KMS-11 (cell line): ENCODE measurements at regions not wholly inside any gene's neighbourhood (a gene's known extent, or its start where the extent isn't known, plus 50 kb on each side); places are given as distances from the start of the nearest gene placed in this dataset.
"Not testable (repeated sequence)": the region's sequence is repeated elsewhere in the genome, so short reads cannot be mapped to it uniquely, and the experiment has no call there.

Source experiments
- H2AFZ ChIP-seq: fragments of 200-600 bp; sonication (generic); 2 replicates; pipeline ENCODE4 v1.6.1; 2016; ENCODE audit warnings: antibody characterized with exemption, mixed run types, low read depth
- H3K27ac ChIP-seq: fragments of 200-600 bp; sonication (generic); 2 replicates; pipeline ENCODE4 v1.6.1; 2016; ENCODE audit warnings: mild to moderate bottlenecking, mixed run types
- H3K27me3 ChIP-seq: fragments of 200-600 bp; sonication (generic); 2 replicates; pipeline ENCODE4 v1.6.1; 2017; ENCODE audit warnings: mild to moderate bottlenecking, low read depth, mixed run types, moderate library complexity; ENCODE audit not compliant: insufficient read depth
- H3K36me3 ChIP-seq: fragments of 200-600 bp; sonication (generic); 2 replicates; pipeline ENCODE4 v1.6.1; 2017; ENCODE audit warnings: mild to moderate bottlenecking, mixed run types; ENCODE audit not compliant: insufficient read depth
- H3K4me1 ChIP-seq: fragments of 200-600 bp; sonication (generic); 2 replicates; pipeline ENCODE4 v1.6.1; 2016; ENCODE audit warnings: mild to moderate bottlenecking, low read depth, mixed run types; ENCODE audit not compliant: poor library complexity, severe bottlenecking
- H3K4me2 ChIP-seq: fragments of 200-600 bp; sonication (generic); 2 replicates; pipeline ENCODE4 v1.7.0; 2016; ENCODE audit warnings: mild to moderate bottlenecking, mixed run types
- H3K4me3 ChIP-seq: fragments of 200-600 bp; sonication (generic); IDR thresholded peaks from 2 replicates; pipeline ENCODE4 v1.6.1; 2017; ENCODE audit warnings: low read depth, low read length, mixed read lengths; ENCODE audit not compliant: insufficient read depth
- H3K79me2 ChIP-seq: fragments of 200-600 bp; sonication (generic); 2 replicates; pipeline ENCODE4 v1.6.1; 2016; ENCODE audit warnings: low read depth, mixed run types; ENCODE audit not compliant: insufficient read depth
- H3K9ac ChIP-seq: fragments of 200-600 bp; sonication (generic); 2 replicates; pipeline ENCODE4 v1.6.1; 2016; ENCODE audit warnings: mild to moderate bottlenecking, mixed run types
- H4K20me1 ChIP-seq: fragments of 200-600 bp; sonication (generic); 2 replicates; pipeline ENCODE4 v1.6.1; 2016; ENCODE audit warnings: mild to moderate bottlenecking, mixed run types; ENCODE audit not compliant: insufficient read depth
- TF ChIP-seq, protein P1 (sequence below): fragments of 200-600 bp; sonication (generic); conservative IDR thresholded peaks from 2 replicates; pipeline ENCODE4 v1.6.1; 2017; ENCODE audit warnings: low read depth, mild to moderate bottlenecking, antibody characterized with exemption, low read length, moderate library complexity, mixed read lengths

DNA sequence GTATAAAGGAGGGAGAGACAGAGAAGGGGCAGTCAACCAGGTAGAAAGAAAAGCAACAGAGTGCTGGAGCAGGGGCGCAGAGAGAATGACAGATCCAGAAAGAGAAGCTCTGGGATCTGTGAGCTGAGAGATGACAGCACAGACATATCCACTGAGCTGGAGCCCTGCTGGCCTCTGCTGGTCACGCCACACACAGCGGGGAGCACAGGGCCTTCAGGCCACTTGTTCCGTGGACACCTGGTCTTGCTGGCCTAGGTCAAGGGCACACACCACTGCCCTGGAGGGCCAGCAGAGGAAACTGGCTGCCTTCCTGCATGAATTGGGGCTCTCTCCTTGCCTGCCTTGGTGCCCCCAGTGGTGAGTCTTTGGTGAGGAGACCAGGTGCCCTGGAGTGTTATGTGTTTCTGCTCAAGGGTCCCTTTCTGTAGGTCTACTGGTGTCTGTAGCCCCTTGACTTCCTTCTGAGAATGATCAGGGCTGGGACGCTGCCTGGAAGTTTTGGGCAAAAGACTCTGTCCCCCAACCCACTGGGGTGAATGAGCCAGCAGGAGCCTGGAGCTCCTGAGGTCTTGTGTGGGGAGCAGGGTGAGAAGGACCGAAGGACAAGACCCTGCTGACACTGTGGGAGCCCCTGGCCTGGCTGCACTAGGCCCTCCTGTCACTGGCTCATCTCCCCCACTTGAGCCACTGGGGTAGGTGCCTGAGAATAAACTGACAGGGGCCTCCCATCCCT lies 59.2 kb upstream of the ADAMTS2 start:
- no peaks in the 10 kb centered on the region for H3K4me1 ChIP-seq
- H3K4me3 ChIP-seq, result no peak overlapping the region
- H3K9ac ChIP-seq, result no peak overlapping the region
- no peak overlapping the region for H2AFZ ChIP-seq
- H3K4me2 ChIP-seq, result no peak overlapping the region
- H3K79me2 ChIP-seq, result no peaks in the 10 kb centered on the region
- TF ChIP-seq, protein P1, sequence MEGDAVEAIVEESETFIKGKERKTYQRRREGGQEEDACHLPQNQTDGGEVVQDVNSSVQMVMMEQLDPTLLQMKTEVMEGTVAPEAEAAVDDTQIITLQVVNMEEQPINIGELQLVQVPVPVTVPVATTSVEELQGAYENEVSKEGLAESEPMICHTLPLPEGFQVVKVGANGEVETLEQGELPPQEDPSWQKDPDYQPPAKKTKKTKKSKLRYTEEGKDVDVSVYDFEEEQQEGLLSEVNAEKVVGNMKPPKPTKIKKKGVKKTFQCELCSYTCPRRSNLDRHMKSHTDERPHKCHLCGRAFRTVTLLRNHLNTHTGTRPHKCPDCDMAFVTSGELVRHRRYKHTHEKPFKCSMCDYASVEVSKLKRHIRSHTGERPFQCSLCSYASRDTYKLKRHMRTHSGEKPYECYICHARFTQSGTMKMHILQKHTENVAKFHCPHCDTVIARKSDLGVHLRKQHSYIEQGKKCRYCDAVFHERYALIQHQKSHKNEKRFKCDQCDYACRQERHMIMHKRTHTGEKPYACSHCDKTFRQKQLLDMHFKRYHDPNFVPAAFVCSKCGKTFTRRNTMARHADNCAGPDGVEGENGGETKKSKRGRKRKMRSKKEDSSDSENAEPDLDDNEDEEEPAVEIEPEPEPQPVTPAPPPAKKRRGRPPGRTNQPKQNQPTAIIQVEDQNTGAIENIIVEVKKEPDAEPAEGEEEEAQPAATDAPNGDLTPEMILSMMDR, result no peak
- H3K36me3 ChIP-seq, result no peaks in the 10 kb centered on the region
- no peaks in the 10 kb centered on the region for H4K20me1 ChIP-seq
- H3K27ac ChIP-seq, result no peak overlapping the region
- H3K27me3 ChIP-seq, result no peaks in the 10 kb centered on the region; the same call in 1 of the 2 replicates

- no peaks in the 10 kb centered on the region for H3K36me3 ChIP-seq
- no peaks in the 10 kb centered on the region; the same call in 1 of the 2 replicates for H3K27me3 ChIP-seq
- no peaks in the 10 kb centered on the region for H3K4me1 ChIP-seq
- H3K79me2 ChIP-seq, result no peaks in the 10 kb centered on the region
- H2AFZ ChIP-seq, result no peak overlapping the region
- H3K9ac ChIP-seq, result no peak overlapping the region
- no peak overlapping the region for H3K27ac ChIP-seq
- no peak overlapping the region for H3K4me2 ChIP-seq
- no peaks in the 10 kb centered on the region for H4K20me1 ChIP-seq
- no peak overlapping the region for H3K4me3 ChIP-seq
- TF ChIP-seq, protein P1, result no peak
Measured at GRCh38 chr5:179403426-179404147, 58.3 kb upstream of the ADAMTS2 start.

DNA sequence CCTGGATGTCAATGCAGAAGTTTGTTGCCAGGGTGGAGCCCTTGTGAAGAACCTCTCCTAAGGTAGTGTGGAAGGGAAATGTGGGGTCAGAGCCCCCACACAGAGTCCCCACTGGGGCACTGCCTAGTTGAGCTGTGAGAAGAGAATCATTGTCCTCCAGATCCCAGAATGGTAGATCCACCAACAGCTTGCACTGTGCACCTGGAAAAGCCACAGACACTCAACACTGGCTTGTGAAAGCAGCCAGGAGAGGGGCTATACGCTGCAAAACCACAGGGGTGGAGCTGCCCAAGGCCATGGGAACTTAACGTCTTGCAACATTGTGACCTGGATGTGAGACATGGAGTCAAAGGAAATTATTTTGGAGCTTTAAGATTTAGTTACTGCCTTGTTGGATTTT lies 55.2 kb upstream of the ADAMTS2 start:
- H3K27me3 ChIP-seq, H3K36me3 ChIP-seq, H2AFZ ChIP-seq, H3K4me3 ChIP-seq, H3K9ac ChIP-seq, H3K4me1 ChIP-seq, H4K20me1 ChIP-seq, H3K79me2 ChIP-seq, H3K4me2 ChIP-seq, H3K27ac ChIP-seq: not testable (repeated sequence)

DNA sequence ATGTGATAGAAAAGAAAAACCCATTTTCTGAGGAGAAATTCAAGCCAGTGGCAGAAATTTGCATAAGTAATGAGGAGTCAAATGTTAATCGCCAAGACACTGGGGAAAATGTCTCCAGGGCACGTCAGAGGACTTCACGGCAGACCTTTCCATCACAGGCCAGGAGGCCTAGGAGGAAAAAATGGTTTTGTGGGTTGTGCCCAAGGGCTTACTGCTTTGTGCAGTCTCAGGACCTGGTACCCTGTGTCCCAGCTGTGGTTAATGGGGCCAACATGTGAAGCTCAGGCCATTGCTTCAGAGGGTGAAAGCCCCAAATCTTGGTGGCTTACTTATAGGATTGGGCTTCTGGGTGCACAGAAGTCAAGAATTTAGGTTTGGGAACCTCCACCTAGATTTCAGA lies 54.8 kb upstream of the ADAMTS2 start:
- Histone ChIP-seq H3K9ac (no peak overlapping the region), H3K36me3 (no peaks in the 10 kb centered on the region), H4K20me1 (no peaks in the 10 kb centered on the region), H3K27me3 (no peaks in the 10 kb centered on the region), H3K4me3 (no peak overlapping the region), H3K27ac (no peak overlapping the region), H2AFZ (no peak overlapping the region), H3K4me1 (no peaks in the 10 kb centered on the region), H3K4me2 (no peak overlapping the region), H3K79me2 (no peaks in the 10 kb centered on the region)
- TF ChIP-seq, protein P1, result no peak

DNA sequence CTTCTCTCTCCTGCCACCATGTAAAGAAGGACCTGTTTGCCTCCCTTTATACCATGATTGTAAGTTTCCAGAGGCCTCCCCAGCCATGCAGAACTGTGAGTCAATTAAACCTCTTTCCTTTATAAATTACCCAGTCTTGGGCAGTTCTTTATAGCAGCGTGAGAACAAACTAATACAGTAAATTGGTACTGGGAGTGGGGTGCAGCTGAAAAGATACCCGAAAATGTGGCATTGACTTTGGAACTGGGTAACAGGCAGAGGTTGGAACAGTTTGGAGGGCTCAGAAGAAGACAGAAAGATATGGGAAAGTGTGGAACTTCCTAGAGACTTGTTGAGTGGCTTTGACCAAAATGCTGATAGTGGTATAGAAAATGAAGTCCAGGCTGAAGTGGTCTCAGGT lies 54.1 kb upstream of the ADAMTS2 start:
- H4K20me1 ChIP-seq, H3K79me2 ChIP-seq, H3K4me3 ChIP-seq, H3K4me2 ChIP-seq, H3K9ac ChIP-seq, H3K4me1 ChIP-seq, H2AFZ ChIP-seq, H3K36me3 ChIP-seq, H3K27ac ChIP-seq, H3K27me3 ChIP-seq: not testable (repeated sequence)
